KMS-11 (cell line): ENCODE measurements at regions not wholly inside any gene's neighbourhood (a gene's known extent, or its start where the extent isn't known, plus 50 kb on each side); places are given as distances from the start of the nearest gene placed in this dataset.

Source experiments
- H2AFZ ChIP-seq: fragments of 200-600 bp; sonication (generic); 2 replicates; pipeline ENCODE4 v1.6.1; 2016; ENCODE audit warnings: antibody characterized with exemption, mixed run types, low read depth
- H3K27ac ChIP-seq: fragments of 200-600 bp; sonication (generic); 2 replicates; pipeline ENCODE4 v1.6.1; 2016; ENCODE audit warnings: mild to moderate bottlenecking, mixed run types
- H3K27me3 ChIP-seq: fragments of 200-600 bp; sonication (generic); 2 replicates; pipeline ENCODE4 v1.6.1; 2017; ENCODE audit warnings: mild to moderate bottlenecking, low read depth, mixed run types, moderate library complexity; ENCODE audit not compliant: insufficient read depth
- H3K36me3 ChIP-seq: fragments of 200-600 bp; sonication (generic); 2 replicates; pipeline ENCODE4 v1.6.1; 2017; ENCODE audit warnings: mild to moderate bottlenecking, mixed run types; ENCODE audit not compliant: insufficient read depth
- H3K4me1 ChIP-seq: fragments of 200-600 bp; sonication (generic); 2 replicates; pipeline ENCODE4 v1.6.1; 2016; ENCODE audit warnings: mild to moderate bottlenecking, low read depth, mixed run types; ENCODE audit not compliant: poor library complexity, severe bottlenecking
- H3K4me2 ChIP-seq: fragments of 200-600 bp; sonication (generic); 2 replicates; pipeline ENCODE4 v1.7.0; 2016; ENCODE audit warnings: mild to moderate bottlenecking, mixed run types
- H3K4me3 ChIP-seq: fragments of 200-600 bp; sonication (generic); IDR thresholded peaks from 2 replicates; pipeline ENCODE4 v1.6.1; 2017; ENCODE audit warnings: low read depth, low read length, mixed read lengths; ENCODE audit not compliant: insufficient read depth
- H3K79me2 ChIP-seq: fragments of 200-600 bp; sonication (generic); 2 replicates; pipeline ENCODE4 v1.6.1; 2016; ENCODE audit warnings: low read depth, mixed run types; ENCODE audit not compliant: insufficient read depth
- H3K9ac ChIP-seq: fragments of 200-600 bp; sonication (generic); 2 replicates; pipeline ENCODE4 v1.6.1; 2016; ENCODE audit warnings: mild to moderate bottlenecking, mixed run types
- H4K20me1 ChIP-seq: fragments of 200-600 bp; sonication (generic); 2 replicates; pipeline ENCODE4 v1.6.1; 2016; ENCODE audit warnings: mild to moderate bottlenecking, mixed run types; ENCODE audit not compliant: insufficient read depth
- TF ChIP-seq, protein P1 (sequence below): fragments of 200-600 bp; sonication (generic); conservative IDR thresholded peaks from 2 replicates; pipeline ENCODE4 v1.6.1; 2017; ENCODE audit warnings: low read depth, mild to moderate bottlenecking, antibody characterized with exemption, low read length, moderate library complexity, mixed read lengths

GRCh38 chr5:119801570-119801969 is 172.2 kb downstream of the FAM170A start:
- no peaks in the 10 kb centered on the region for H3K4me1 ChIP-seq
- no peaks in the 10 kb centered on the region for H3K27me3 ChIP-seq
- H2AFZ ChIP-seq = no peak overlapping the region
- H3K36me3 ChIP-seq = no peaks in the 10 kb centered on the region
- no peak overlapping the region for H3K4me3 ChIP-seq
- H3K27ac ChIP-seq = no peak overlapping the region
- H4K20me1 ChIP-seq = no peaks in the 10 kb centered on the region
- no peak overlapping the region for H3K9ac ChIP-seq
- no peaks in the 10 kb centered on the region for H3K79me2 ChIP-seq
- H3K4me2 ChIP-seq = no peak overlapping the region
- TF ChIP-seq, protein P1, sequence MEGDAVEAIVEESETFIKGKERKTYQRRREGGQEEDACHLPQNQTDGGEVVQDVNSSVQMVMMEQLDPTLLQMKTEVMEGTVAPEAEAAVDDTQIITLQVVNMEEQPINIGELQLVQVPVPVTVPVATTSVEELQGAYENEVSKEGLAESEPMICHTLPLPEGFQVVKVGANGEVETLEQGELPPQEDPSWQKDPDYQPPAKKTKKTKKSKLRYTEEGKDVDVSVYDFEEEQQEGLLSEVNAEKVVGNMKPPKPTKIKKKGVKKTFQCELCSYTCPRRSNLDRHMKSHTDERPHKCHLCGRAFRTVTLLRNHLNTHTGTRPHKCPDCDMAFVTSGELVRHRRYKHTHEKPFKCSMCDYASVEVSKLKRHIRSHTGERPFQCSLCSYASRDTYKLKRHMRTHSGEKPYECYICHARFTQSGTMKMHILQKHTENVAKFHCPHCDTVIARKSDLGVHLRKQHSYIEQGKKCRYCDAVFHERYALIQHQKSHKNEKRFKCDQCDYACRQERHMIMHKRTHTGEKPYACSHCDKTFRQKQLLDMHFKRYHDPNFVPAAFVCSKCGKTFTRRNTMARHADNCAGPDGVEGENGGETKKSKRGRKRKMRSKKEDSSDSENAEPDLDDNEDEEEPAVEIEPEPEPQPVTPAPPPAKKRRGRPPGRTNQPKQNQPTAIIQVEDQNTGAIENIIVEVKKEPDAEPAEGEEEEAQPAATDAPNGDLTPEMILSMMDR = no peak

- Histone ChIP-seq H3K4me3 (no peak overlapping the region), H3K79me2 (no peaks in the 10 kb centered on the region), H3K27ac (no peak overlapping the region), H3K4me1 (no peaks in the 10 kb centered on the region), H2AFZ (no peak overlapping the region), H4K20me1 (no peaks in the 10 kb centered on the region), H3K4me2 (no peak overlapping the region), H3K36me3 (no peaks in the 10 kb centered on the region), H3K27me3 (no peaks in the 10 kb centered on the region), H3K9ac (no peak overlapping the region)
- TF ChIP-seq, protein P1 = no peak
Measured at GRCh38 chr5:119808024-119808423, 178.7 kb downstream of the FAM170A start.

DNA sequence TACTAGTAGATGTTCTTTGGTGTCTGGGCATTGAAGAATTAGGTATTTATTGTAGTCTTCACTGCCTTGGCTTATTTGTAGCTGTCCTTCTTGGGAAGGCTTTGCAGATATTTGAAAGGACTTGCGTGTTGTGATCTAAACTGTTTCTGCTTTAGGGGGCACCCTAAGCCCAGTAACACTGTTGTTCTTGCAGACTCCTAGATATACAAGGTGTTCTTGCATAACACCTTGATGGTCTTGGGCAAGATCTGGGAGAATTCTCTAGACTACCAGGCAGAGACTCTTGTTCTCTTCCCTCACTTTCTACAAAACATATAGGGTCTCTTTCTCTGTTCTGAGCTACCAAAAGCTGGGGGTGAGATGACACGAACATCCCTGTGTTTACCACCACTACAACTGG is 179.1 kb downstream of the FAM170A start:
- no peak overlapping the region for H2AFZ ChIP-seq
- no peaks in the 10 kb centered on the region for H3K36me3 ChIP-seq
- no peak overlapping the region for H3K4me2 ChIP-seq
- H3K4me1 ChIP-seq = no peaks in the 10 kb centered on the region
- no peak overlapping the region for H3K4me3 ChIP-seq
- no peaks in the 10 kb centered on the region for H3K27me3 ChIP-seq
- TF ChIP-seq, protein P1 = no peak
- no peaks in the 10 kb centered on the region for H3K79me2 ChIP-seq
- H3K27ac ChIP-seq = no peak overlapping the region
- no peak overlapping the region for H3K9ac ChIP-seq
- H4K20me1 ChIP-seq = no peaks in the 10 kb centered on the region

DNA sequence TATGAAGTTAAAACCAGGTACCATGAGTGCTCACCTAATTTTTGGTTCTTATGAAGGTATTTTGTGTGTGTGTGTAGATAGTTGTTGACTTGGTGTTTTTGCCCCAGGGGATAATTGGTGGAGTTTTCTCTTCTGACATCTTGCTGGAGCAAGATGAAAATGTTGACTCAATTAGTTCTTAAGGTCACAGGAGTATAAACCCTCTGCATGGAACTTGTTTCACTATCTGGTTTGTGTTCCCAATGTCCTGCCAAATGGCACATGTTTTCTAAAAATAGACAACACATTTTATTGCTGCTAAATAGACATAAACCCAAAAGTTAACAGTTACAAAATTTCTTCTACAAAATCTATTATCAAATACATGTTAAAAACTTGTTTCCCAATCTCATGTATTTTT is 180.9 kb downstream of the FAM170A start:
- TF ChIP-seq, protein P1 = no peak
- no peak overlapping the region for H3K4me3 ChIP-seq
- H3K36me3 ChIP-seq = no peaks in the 10 kb centered on the region
- H3K27ac ChIP-seq = no peak overlapping the region
- H4K20me1 ChIP-seq = no peaks in the 10 kb centered on the region
- no peaks in the 10 kb centered on the region for H3K79me2 ChIP-seq
- no peaks in the 10 kb centered on the region for H3K27me3 ChIP-seq
- no peak overlapping the region for H2AFZ ChIP-seq
- no peak overlapping the region for H3K9ac ChIP-seq
- H3K4me1 ChIP-seq = no peaks in the 10 kb centered on the region
- H3K4me2 ChIP-seq = no peak overlapping the region
